Stimulated activated CD4-positive, alpha-beta T cell treated with anti-CD3 and anti-CD28 coated beads, Interleukin-4, amount 100 ng/mL, for 24 hours (primary cell): ENCODE measurements at regions not wholly inside any gene's neighbourhood (a gene's known extent, or its start where the extent isn't known, plus 50 kb on each side); places are given as distances from the start of the nearest gene placed in this dataset.

Source experiments
- DNase-seq: peaks from one replicate; pipeline ENCODE4 v3.0.0-alpha.2; 2020

- DNase-seq: no peak
Measured at GRCh38 chr2:236809716-236810115, 240.1 kb downstream of the ACKR3 start.

- no peak for DNase-seq
Measured at GRCh38 chr2:236811062-236811656, 241.5 kb downstream of the ACKR3 start.

- DNase-seq: no peak
Measured at GRCh38 chr2:236813766-236814165, 244.1 kb downstream of the ACKR3 start.

- no peak for DNase-seq
Measured at GRCh38 chr2:236814593-236814992, 245.0 kb downstream of the ACKR3 start.

- DNase-seq: no peak
Measured at GRCh38 chr2:236815746-236816145, 246.1 kb downstream of the ACKR3 start.

GRCh38 chr2:236816197-236817170 lies 246.9 kb downstream of the ACKR3 start:
- DNase-seq: no peak

- DNase-seq: no peak
Measured at GRCh38 chr2:236818281-236819045, 248.8 kb downstream of the ACKR3 start.

GRCh38 chr2:236819275-236820002 lies 249.8 kb downstream of the ACKR3 start:
- DNase-seq: no peak

GRCh38 chr2:236820763-236821344 lies 251.2 kb downstream of the ACKR3 start:
- DNase-seq: no peak

- DNase-seq: no peak
Measured at GRCh38 chr2:236823041-236823629, 253.5 kb downstream of the ACKR3 start.

GRCh38 chr2:236823963-236824362 lies 254.3 kb downstream of the ACKR3 start:
- DNase-seq: no peak

- DNase-seq: no peak
Measured at GRCh38 chr2:236824836-236825235, 255.2 kb downstream of the ACKR3 start.

GRCh38 chr2:236825989-236826510 lies 256.4 kb downstream of the ACKR3 start:
- no peak for DNase-seq

GRCh38 chr2:236826606-236827156 lies 257.1 kb downstream of the ACKR3 start:
- DNase-seq: no peak

- no peak for DNase-seq
Measured at GRCh38 chr2:236827997-236828396, 257.7 kb upstream of the COPS8 start.

GRCh38 chr2:236828820-236829219 lies 256.9 kb upstream of the COPS8 start:
- DNase-seq: no peak

- no peak for DNase-seq
Measured at GRCh38 chr2:236830926-236831325, 254.8 kb upstream of the COPS8 start.

GRCh38 chr2:236831698-236832097 lies 254.0 kb upstream of the COPS8 start:
- no peak for DNase-seq

- no peak for DNase-seq
Measured at GRCh38 chr2:236833501-236834073, 252.1 kb upstream of the COPS8 start.

- DNase-seq: no peak
Measured at GRCh38 chr2:236834284-236834683, 251.4 kb upstream of the COPS8 start.
